GM20000 (cell line): ENCODE measurements at regions not wholly inside any gene's neighbourhood (a gene's known extent, or its start where the extent isn't known, plus 50 kb on each side); places are given as distances from the start of the nearest gene placed in this dataset.

ENCODE experiments used
- DNase-seq: peaks from one replicate; pipeline ENCODE4 v3.0.0; 2012; ENCODE audit warnings: low spot score
- TF ChIP-seq, protein P1 (sequence below): IDR thresholded peaks from 2 replicates; pipeline ENCODE4 v1.5.1; 2012; ENCODE audit warnings: mild to moderate bottlenecking, control low read depth; ENCODE audit errors: extremely low read depth, missing control alignments

DNA sequence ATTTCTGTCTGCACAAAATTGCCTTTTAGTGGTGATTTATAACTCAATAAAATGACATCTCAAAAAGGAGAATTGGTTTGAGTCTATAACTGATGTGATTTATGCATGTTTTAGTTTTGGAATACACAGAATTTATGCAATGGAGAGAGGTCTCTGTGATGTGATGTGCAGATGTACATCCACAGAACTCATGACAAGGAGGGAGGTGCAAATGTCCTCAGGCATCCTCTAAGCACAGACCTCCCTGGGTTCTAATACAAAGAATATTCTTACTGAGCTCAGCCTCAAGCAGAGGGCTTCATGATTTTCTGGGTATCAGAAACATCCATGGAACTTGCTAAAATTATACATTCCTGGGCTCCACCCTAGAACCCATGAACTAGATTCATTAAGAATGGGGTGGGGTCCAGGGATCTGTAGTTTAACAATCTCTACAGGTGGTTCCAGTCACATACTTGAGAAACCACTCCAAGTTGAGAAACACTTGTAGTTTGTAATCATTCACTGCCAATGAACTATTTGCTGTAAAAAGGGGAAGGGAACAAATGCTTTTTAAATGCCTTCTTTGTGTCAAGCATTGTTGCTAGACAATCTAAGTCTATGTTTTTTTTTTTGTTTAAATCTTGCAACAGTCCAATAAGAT lies 60.2 kb upstream of the NEDD9 start:
- TF ChIP-seq, protein P1, sequence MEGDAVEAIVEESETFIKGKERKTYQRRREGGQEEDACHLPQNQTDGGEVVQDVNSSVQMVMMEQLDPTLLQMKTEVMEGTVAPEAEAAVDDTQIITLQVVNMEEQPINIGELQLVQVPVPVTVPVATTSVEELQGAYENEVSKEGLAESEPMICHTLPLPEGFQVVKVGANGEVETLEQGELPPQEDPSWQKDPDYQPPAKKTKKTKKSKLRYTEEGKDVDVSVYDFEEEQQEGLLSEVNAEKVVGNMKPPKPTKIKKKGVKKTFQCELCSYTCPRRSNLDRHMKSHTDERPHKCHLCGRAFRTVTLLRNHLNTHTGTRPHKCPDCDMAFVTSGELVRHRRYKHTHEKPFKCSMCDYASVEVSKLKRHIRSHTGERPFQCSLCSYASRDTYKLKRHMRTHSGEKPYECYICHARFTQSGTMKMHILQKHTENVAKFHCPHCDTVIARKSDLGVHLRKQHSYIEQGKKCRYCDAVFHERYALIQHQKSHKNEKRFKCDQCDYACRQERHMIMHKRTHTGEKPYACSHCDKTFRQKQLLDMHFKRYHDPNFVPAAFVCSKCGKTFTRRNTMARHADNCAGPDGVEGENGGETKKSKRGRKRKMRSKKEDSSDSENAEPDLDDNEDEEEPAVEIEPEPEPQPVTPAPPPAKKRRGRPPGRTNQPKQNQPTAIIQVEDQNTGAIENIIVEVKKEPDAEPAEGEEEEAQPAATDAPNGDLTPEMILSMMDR: no peak
- no peak for DNase-seq

- TF ChIP-seq, protein P1: no peak
- no peak for DNase-seq
Observed at GRCh38 chr6:11292091-11292490, 59.6 kb upstream of the NEDD9 start.

GRCh38 chr6:11291582-11291981 lies 59.1 kb upstream of the NEDD9 start:
- no peak for DNase-seq
- TF ChIP-seq, protein P1: no peak

DNA sequence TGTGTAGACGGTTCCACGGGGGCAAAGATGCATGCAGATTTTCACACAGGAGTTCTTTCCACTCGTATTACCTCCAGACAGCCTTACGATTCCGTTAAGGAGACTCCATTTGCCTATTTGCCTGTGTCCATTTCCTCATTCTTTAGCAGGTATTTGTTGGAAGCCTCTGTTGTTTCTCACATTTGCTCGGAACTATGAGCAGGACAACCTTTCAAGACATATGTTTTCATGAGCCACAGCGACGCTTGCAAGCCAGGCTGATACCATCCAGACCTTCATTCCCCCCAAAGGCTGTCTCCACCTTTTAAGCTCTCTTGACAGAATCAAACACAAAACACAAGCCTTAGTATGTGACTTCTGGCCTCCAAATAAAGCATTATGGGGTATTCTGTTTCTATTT lies 57.6 kb upstream of the NEDD9 start:
- no peak for DNase-seq

GRCh38 chr6:11288065-11288464 lies 55.6 kb upstream of the NEDD9 start:
- no peak for DNase-seq
- TF ChIP-seq, protein P1: no peak

More for the DNA sequence above, 57.6 kb upstream of the NEDD9 start:
- TF ChIP-seq, protein P1: no peak

DNA sequence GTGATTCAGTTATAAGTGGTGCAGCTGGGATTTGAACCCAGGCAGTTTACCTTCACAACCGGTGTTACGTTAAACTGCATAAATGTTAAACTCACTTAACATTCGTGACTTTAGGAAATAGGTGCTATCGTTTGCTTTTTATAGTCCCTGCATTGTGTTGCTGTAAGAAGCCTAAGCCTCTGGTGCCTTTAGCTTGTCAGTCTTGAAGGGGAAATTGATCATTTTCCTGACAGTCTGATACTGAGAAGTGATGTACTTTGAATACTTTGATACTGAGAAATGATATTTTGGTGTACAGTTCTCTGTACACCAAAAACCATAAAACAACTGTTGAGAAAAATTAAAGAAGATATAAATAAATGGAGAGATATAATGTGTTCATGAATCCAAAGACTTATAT lies 52.5 kb upstream of the NEDD9 start:
- DNase-seq: no peak
- TF ChIP-seq, protein P1: no peak

- TF ChIP-seq, protein P1: no peak
- no peak for DNase-seq
Observed at GRCh38 chr6:11283629-11284028, 51.2 kb upstream of the NEDD9 start.
